H9 (cell line): ENCODE measurements at regions not wholly inside any gene's neighbourhood (a gene's known extent, or its start where the extent isn't known, plus 50 kb on each side); places are given as distances from the start of the nearest gene placed in this dataset.

Experiments
- DNase-seq: peaks from one replicate; pipeline ENCODE4 v3.0.0-alpha.2; 2017
- H2AFZ ChIP-seq: one replicate; pipeline ENCODE4 v1.6.1; 2013; ENCODE audit warnings: mild to moderate bottlenecking, low read length, control low read depth, moderate library complexity
- H2AK5ac ChIP-seq: 2 replicates; pipeline ENCODE4 v1.6.1; 2013; ENCODE audit warnings: low read length, control low read depth, mixed read lengths; ENCODE audit not compliant: insufficient read length
- H2BK120ac ChIP-seq: one replicate; pipeline ENCODE4 v1.6.1; 2013; ENCODE audit warnings: low read depth, mild to moderate bottlenecking, low read length, control low read depth, inconsistent platforms; ENCODE audit not compliant: poor library complexity, severe bottlenecking
- H2BK12ac ChIP-seq: 2 replicates; pipeline ENCODE4 v1.6.1; 2013; ENCODE audit warnings: low read length, control low read depth, mixed read lengths, low read depth; ENCODE audit not compliant: insufficient read length
- H2BK15ac ChIP-seq: 2 replicates; pipeline ENCODE4 v1.6.1; 2013; ENCODE audit warnings: low read depth, low read length, control low read depth
- H2BK20ac ChIP-seq: one replicate; pipeline ENCODE4 v1.6.1; 2013; ENCODE audit warnings: low read depth, mild to moderate bottlenecking, low read length, control low read depth, inconsistent platforms; ENCODE audit not compliant: poor library complexity, severe bottlenecking
- H2BK5ac ChIP-seq: 2 replicates; pipeline ENCODE4 v1.6.1; 2013; ENCODE audit warnings: low read length, control low read depth, mixed read lengths; ENCODE audit not compliant: insufficient read length
- H3K14ac ChIP-seq: 2 replicates; pipeline ENCODE4 v1.6.1; 2013; ENCODE audit warnings: low read length, control low read depth; ENCODE audit not compliant: insufficient read depth
- H3K18ac ChIP-seq: 2 replicates; pipeline ENCODE4 v1.6.1; 2013; ENCODE audit warnings: low read depth, mild to moderate bottlenecking, mixed read lengths, low read length, control low read depth; ENCODE audit not compliant: insufficient read length
- H3K23ac ChIP-seq: 2 replicates; pipeline ENCODE4 v1.6.1; 2013; ENCODE audit warnings: low read length, control low read depth, mixed read lengths, low read depth; ENCODE audit not compliant: insufficient read length
- H3K23me2 ChIP-seq: 2 replicates; pipeline ENCODE4 v1.6.1; 2013; ENCODE audit warnings: low read depth, mild to moderate bottlenecking, mixed read lengths, low read length, control low read depth; ENCODE audit not compliant: insufficient read length, poor library complexity, severe bottlenecking
- H3K27ac ChIP-seq: 2 replicates; pipeline ENCODE4 v1.5.1; 2013; ENCODE audit warnings: low read length, control low read depth, mixed read lengths, low read depth; ENCODE audit not compliant: insufficient read length
- H3K27me3 ChIP-seq: 2 replicates; pipeline ENCODE4 v1.6.1; 2013; ENCODE audit warnings: low read length, control low read depth, inconsistent platforms; ENCODE audit not compliant: insufficient read depth
- H3K4ac ChIP-seq: 2 replicates; pipeline ENCODE4 v1.6.1; 2013; ENCODE audit warnings: low read depth, mild to moderate bottlenecking, control low read depth, inconsistent platforms, low read length, moderate library complexity
- H3K4me1 ChIP-seq: 2 replicates; pipeline ENCODE4 v1.6.1; 2013; ENCODE audit warnings: low read length, control low read depth, inconsistent platforms; ENCODE audit not compliant: insufficient read depth
- H3K4me2 ChIP-seq: 2 replicates; pipeline ENCODE4 v1.6.1; 2013; ENCODE audit warnings: low read length, control low read depth, mixed read lengths; ENCODE audit not compliant: insufficient read length, insufficient read depth
- H3K56ac ChIP-seq: 2 replicates; pipeline ENCODE4 v1.6.1; 2013; ENCODE audit warnings: low read depth, mild to moderate bottlenecking, mixed read lengths, low read length, control low read depth; ENCODE audit not compliant: insufficient read length
- H3K79me1 ChIP-seq: 2 replicates; pipeline ENCODE4 v1.6.1; 2013; ENCODE audit warnings: low read depth, mild to moderate bottlenecking, moderate library complexity, low read length, control low read depth, inconsistent platforms; ENCODE audit not compliant: insufficient read depth, poor library complexity, severe bottlenecking
- H3K79me2 ChIP-seq: 2 replicates; pipeline ENCODE4 v1.6.1; 2013; ENCODE audit warnings: low read length, control low read depth, inconsistent platforms; ENCODE audit not compliant: insufficient read depth
- H3K9ac ChIP-seq: 2 replicates; pipeline ENCODE4 v1.6.1; 2013; ENCODE audit warnings: low read length, control low read depth, mixed read lengths; ENCODE audit not compliant: insufficient read length; ENCODE audit errors: extremely low read depth
- H3K9me3 ChIP-seq: one replicate; pipeline ENCODE4 v1.6.1; 2013; ENCODE audit warnings: low read depth, low read length, inconsistent platforms; ENCODE audit not compliant: control insufficient read depth
- H3T11ph ChIP-seq: one replicate; pipeline ENCODE4 v1.6.1; 2013; ENCODE audit warnings: mild to moderate bottlenecking, low read length, control low read depth, inconsistent platforms
- H4K20me1 ChIP-seq: one replicate; pipeline ENCODE4 v1.6.1; 2013; ENCODE audit not compliant: control insufficient read depth, insufficient read length, insufficient read depth
- H4K5ac ChIP-seq: 2 replicates; pipeline ENCODE4 v1.6.1; 2013; ENCODE audit warnings: low read depth, mild to moderate bottlenecking, mixed read lengths, low read length, control low read depth; ENCODE audit not compliant: insufficient read length
- H4K8ac ChIP-seq: replicated peaks from 2 replicates; pipeline ENCODE4 v1.6.1; 2013; ENCODE audit warnings: low read length, control low read depth, mixed read lengths, low read depth; ENCODE audit not compliant: insufficient read length
- H4K91ac ChIP-seq: 2 replicates; pipeline ENCODE4 v1.6.1; 2013; ENCODE audit warnings: low read depth, mild to moderate bottlenecking, moderate library complexity, mixed read lengths, low read length, control low read depth; ENCODE audit not compliant: insufficient read length
- H3K27ac Mint-ChIP-seq, 3 experiments: 2 replicates in 2 of 3; 3 replicates in 1 of 3; pipeline ENCODE4 v1.8.0; 2020 to 2021; ENCODE audit warnings: mixed read lengths in 3 of 3, mild to moderate bottlenecking in 1 of 3, moderate library complexity in 1 of 3
- H3K27me3 Mint-ChIP-seq: 2 replicates; pipeline ENCODE4 v1.8.0; 2021; ENCODE audit warnings: low read depth, mild to moderate bottlenecking, moderate library complexity, mixed read lengths
- H3K36me3 Mint-ChIP-seq, 3 experiments: 2 replicates in 2 of 3; 3 replicates in 1 of 3; pipeline ENCODE4 v1.8.0; 2020 to 2021; ENCODE audit warnings: low read depth in 3 of 3, mixed read lengths in 3 of 3; ENCODE audit not compliant: insufficient read depth in 1 of 3
- H3K4me1 Mint-ChIP-seq, 2 experiments: 2 replicates each; pipeline ENCODE4 v1.8.0; 2020; ENCODE audit warnings: mixed read lengths in 2 of 2
- H3K4me3 Mint-ChIP-seq, 2 experiments: 2 replicates in 1 of 2; 3 replicates in 1 of 2; pipeline ENCODE4 v1.8.0; 2020 to 2021; ENCODE audit warnings: mild to moderate bottlenecking in 2 of 2, mixed read lengths in 2 of 2, moderate library complexity in 1 of 2
- H3K9me3 Mint-ChIP-seq, 2 experiments: 2 replicates in 1 of 2; 3 replicates in 1 of 2; pipeline ENCODE4 v1.8.0; 2020; ENCODE audit warnings: mild to moderate bottlenecking in 2 of 2, mixed read lengths in 2 of 2, moderate library complexity in 1 of 2
- WGBS: extraction: QIAGEN DNeasy Blood & Tissue Kit; methylation state at CpG from one replicate; pipeline ENCODE4 v1.1.7; 2013; ENCODE audit warnings: missing lambda C conversion rate, low lambda C conversion rate, mixed read lengths; ENCODE audit not compliant: insufficient read length; ENCODE audit errors: extremely low coverage; 5-methylcytosine and 5-hydroxymethylcytosine counted together
- TF ChIP-seq, protein P1 (sequence below): fragments of 200-600 bp; sonication (generic); conservative IDR thresholded peaks from 3 replicates; pipeline ENCODE4 v1.8.0; 2021; ENCODE audit warnings: antibody characterized with exemption, mild to moderate bottlenecking

DNA sequence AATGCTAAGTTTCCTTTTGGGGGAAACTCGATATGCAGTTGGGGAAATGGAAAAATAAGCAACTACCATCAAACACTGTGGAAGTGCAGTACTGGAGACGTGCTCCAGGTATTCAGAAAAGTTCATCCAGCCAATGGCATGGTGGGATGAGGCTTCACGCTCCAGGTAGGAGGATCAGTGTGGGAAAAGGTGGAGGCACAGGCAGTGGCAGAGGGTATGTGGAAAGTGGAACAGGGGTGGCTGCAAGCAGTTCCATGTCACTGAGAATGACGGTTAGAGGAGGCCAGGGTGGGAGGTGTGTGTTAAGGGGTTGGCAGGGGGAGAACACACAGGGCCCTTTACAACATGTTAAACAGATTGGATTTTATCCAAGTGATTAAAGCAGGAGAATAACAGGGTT, 105.1 kb upstream of the NCAM1 start:
- H3K4me3 Mint-ChIP-seq, result no peak overlapping the region
- Histone ChIP-seq H4K8ac (no peak overlapping the region), H2BK20ac (no peak overlapping the region), H2BK15ac (no peak overlapping the region), H3K79me2 (no peaks in the 10 kb centered on the region), H2AFZ (no peak overlapping the region), H3K56ac (no peak overlapping the region), H2BK5ac (no peak overlapping the region), H3K23ac (no peak overlapping the region), H3K79me1 (no peaks in the 10 kb centered on the region), H3T11ph (no peak overlapping the region), H3K14ac (no peak overlapping the region), H3K9me3 (no peaks in the 10 kb centered on the region), H4K20me1 (no peaks in the 10 kb centered on the region), H3K27me3 (no peaks in the 10 kb centered on the region), H3K4ac (no peak overlapping the region), H4K91ac (no peak overlapping the region), H3K4me2 (no peak overlapping the region), H3K9ac (no peak overlapping the region), H2BK12ac (no peak overlapping the region), H3K23me2 (no peaks in the 10 kb centered on the region), H2AK5ac (no peak overlapping the region), H4K5ac (no peak overlapping the region), H3K18ac (no peak overlapping the region), H3K27ac (no peak overlapping the region), H3K4me1 (no peaks in the 10 kb centered on the region), H2BK120ac (no peak overlapping the region)
- TF ChIP-seq, protein P1, sequence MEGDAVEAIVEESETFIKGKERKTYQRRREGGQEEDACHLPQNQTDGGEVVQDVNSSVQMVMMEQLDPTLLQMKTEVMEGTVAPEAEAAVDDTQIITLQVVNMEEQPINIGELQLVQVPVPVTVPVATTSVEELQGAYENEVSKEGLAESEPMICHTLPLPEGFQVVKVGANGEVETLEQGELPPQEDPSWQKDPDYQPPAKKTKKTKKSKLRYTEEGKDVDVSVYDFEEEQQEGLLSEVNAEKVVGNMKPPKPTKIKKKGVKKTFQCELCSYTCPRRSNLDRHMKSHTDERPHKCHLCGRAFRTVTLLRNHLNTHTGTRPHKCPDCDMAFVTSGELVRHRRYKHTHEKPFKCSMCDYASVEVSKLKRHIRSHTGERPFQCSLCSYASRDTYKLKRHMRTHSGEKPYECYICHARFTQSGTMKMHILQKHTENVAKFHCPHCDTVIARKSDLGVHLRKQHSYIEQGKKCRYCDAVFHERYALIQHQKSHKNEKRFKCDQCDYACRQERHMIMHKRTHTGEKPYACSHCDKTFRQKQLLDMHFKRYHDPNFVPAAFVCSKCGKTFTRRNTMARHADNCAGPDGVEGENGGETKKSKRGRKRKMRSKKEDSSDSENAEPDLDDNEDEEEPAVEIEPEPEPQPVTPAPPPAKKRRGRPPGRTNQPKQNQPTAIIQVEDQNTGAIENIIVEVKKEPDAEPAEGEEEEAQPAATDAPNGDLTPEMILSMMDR, result no peak
- peaks cover 3% of the 10 kb centered on the region; the same call in 1 of the 2 replicates for H3K27me3 Mint-ChIP-seq
- H3K27ac Mint-ChIP-seq, result no peak overlapping the region
- WGBS, result no CpG with 5 or more reads among the region's 4 CpGs
- H3K4me1 Mint-ChIP-seq, result peaks cover 13 to 15% of the 10 kb centered on the region in 2 experiments
- no peak for DNase-seq
- peaks cover 0 to 8% of the 10 kb centered on the region in 2 experiments; a peak in 2 of 5 replicates for H3K9me3 Mint-ChIP-seq
- 0 out of 7 replicates have a peak, but pooled peaks cover 0 to 1% (median 0%) of the 10 kb centered on the region in 3 experiments for H3K36me3 Mint-ChIP-seq
